HepG2 (cell line): ENCODE measurements at regions not wholly inside any gene's neighbourhood (a gene's known extent, or its start where the extent isn't known, plus 50 kb on each side); places are given as distances from the start of the nearest gene placed in this dataset.

Source experiments
- CCAR2 ChIP-seq: fragments of 200-400 bp; formaldehyde crosslinking; optimal IDR thresholded peaks from 2 replicates; pipeline ENCODE3; 2018; ENCODE audit warnings: low read depth, mild to moderate bottlenecking, low read length, moderate library complexity
- GABPA ChIP-seq, 2 experiments: IDR thresholded peaks; 2 replicates each; pipeline ENCODE4 v1.6.1; 2011 to 2016; ENCODE audit warnings: low read depth in 2 of 2, low read length in 1 of 2, missing biosample characterization in 1 of 2, missing genetic modification characterization in 1 of 2
- POLR2A ChIP-seq, 2 experiments: IDR thresholded peaks; 2 replicates each; pipeline ENCODE4 v1.6.1; 2011; ENCODE audit warnings: low read depth in 2 of 2, low read length in 2 of 2, mild to moderate bottlenecking in 1 of 2, moderate library complexity in 1 of 2; ENCODE audit not compliant: insufficient read depth in 1 of 2
- RFX5 ChIP-seq: IDR thresholded peaks from 2 replicates; pipeline ENCODE4 v1.6.1; 2011; ENCODE audit warnings: low read depth, low read length, improper control_type of control experiment
- RNF219 ChIP-seq: sonication (generic); formaldehyde crosslinking; IDR thresholded peaks from 2 replicates; pipeline ENCODE4 v1.5.0; 2020; ENCODE audit warnings: mild to moderate bottlenecking, missing genetic modification reagents

- TF ChIP-seq GABPA (IDR thresholded peaks at IDR 0.05; ENCODE audit: low read depth, low read length), result no peak
- TF ChIP-seq GABPA (CRISPR knock-in tag; IDR thresholded peaks at IDR 0.05; ENCODE audit: low read depth), result no peak
- no peak for TF ChIP-seq RNF219 (CRISPR knock-in tag)
- no peak for TF ChIP-seq POLR2A (IDR thresholded peaks at IDR 0.05; ENCODE audit: insufficient read depth in 1 of 2, low read depth in 2 of 2, low read length in 2 of 2)
- TF ChIP-seq RFX5, result no peak
- no peak for TF ChIP-seq CCAR2
Measured at GRCh38 chr3:29227307-29227706, 53.6 kb upstream of the RBMS3 start.
